Ovary (tissue), 3 donors: ENCODE measurements at regions not wholly inside any gene's neighbourhood (a gene's known extent, or its start where the extent isn't known, plus 50 kb on each side); places are given as distances from the start of the nearest gene placed in this dataset.

Experiments
- CTCF ChIP-seq, 3 donors: fragments of 450-650 bp in 2 of 3; fragments of 200-600 bp in 1 of 3; IDR thresholded peaks; one replicate each; pipeline versions ENCODE4 v1.5.1 to v1.8.0; 2016 to 2022; ENCODE audit warnings: antibody characterized with exemption in 3 of 3, mild to moderate bottlenecking in 1 of 3
- EP300 ChIP-seq: sonication (generic); formaldehyde crosslinking; IDR thresholded peaks from one replicate; pipeline ENCODE4 v1.6.1; 2017; ENCODE audit warnings: antibody characterized with exemption
- POLR2A ChIP-seq: fragments of 450-650 bp; IDR thresholded peaks from one replicate; pipeline ENCODE4 v1.6.1; 2017; ENCODE audit warnings: antibody characterized with exemption, mild to moderate bottlenecking, moderate library complexity
- donor health status: DM: no; HTN: no; CAD: no.

GRCh38 chr6:139482287-139482686 lies 107.8 kb upstream of the CITED2 start:
- TF ChIP-seq CTCF (IDR thresholded peaks at IDR 0.05): no peak
- TF ChIP-seq POLR2A: no peak
- no peak for TF ChIP-seq EP300
